SW 1271 (cell line): ENCODE measurements at regions not wholly inside any gene's neighbourhood (a gene's known extent, or its start where the extent isn't known, plus 50 kb on each side); places are given as distances from the start of the nearest gene placed in this dataset.

Experiments
- DNase-seq, 2 experiments: peaks; one replicate each; lab custom pipeline; 2025; lab: John Stamatoyannopoulos, UW

GRCh38 chr16:6131526-6132050 lies 1034.0 kb upstream of the EEF2KMT start:
- DNase-seq, result no peak

- no peak for DNase-seq
These were observed 1028.1 kb upstream of the EEF2KMT start for GRCh38 chr16:6125483-6126259.

- no peak for DNase-seq
These were observed 1026.5 kb upstream of the EEF2KMT start for GRCh38 chr16:6124136-6124535.

GRCh38 chr16:6122401-6122800 lies 1024.8 kb upstream of the EEF2KMT start:
- DNase-seq, result no peak

GRCh38 chr16:6114691-6115090 lies 1017.1 kb upstream of the EEF2KMT start:
- DNase-seq, result no peak

GRCh38 chr16:6113749-6114148 lies 1016.2 kb upstream of the EEF2KMT start:
- no peak for DNase-seq

GRCh38 chr16:6112700-6113099 lies 1015.1 kb upstream of the EEF2KMT start:
- no peak for DNase-seq

GRCh38 chr16:6111390-6111789 lies 1013.8 kb upstream of the EEF2KMT start:
- DNase-seq, result no peak

- DNase-seq, result no peak
These were observed 1012.8 kb upstream of the EEF2KMT start for GRCh38 chr16:6110346-6110745.

- DNase-seq, result no peak
These were observed 1008.5 kb upstream of the EEF2KMT start for GRCh38 chr16:6106061-6106460.

- DNase-seq, result no peak
These were observed 1007.5 kb upstream of the EEF2KMT start for GRCh38 chr16:6105115-6105514.

GRCh38 chr16:6104428-6104827 lies 1006.8 kb upstream of the EEF2KMT start:
- DNase-seq, result no peak

GRCh38 chr16:6103561-6103960 lies 1006.0 kb upstream of the EEF2KMT start:
- no peak for DNase-seq

GRCh38 chr16:6099102-6099501 lies 1001.5 kb upstream of the EEF2KMT start:
- no peak for DNase-seq

- DNase-seq, result no peak
These were observed 999.5 kb upstream of the EEF2KMT start for GRCh38 chr16:6096931-6097670.

- no peak for DNase-seq
These were observed 997.8 kb upstream of the EEF2KMT start for GRCh38 chr16:6095414-6095813.

GRCh38 chr16:6091021-6091420 lies 993.4 kb upstream of the EEF2KMT start:
- no peak for DNase-seq

- no peak for DNase-seq
These were observed 983.9 kb upstream of the EEF2KMT start for GRCh38 chr16:6081320-6081976.

GRCh38 chr16:6076631-6077030 lies 979.0 kb upstream of the EEF2KMT start:
- no peak for DNase-seq

- no peak for DNase-seq
These were observed 970.5 kb upstream of the EEF2KMT start for GRCh38 chr16:6068063-6068462.

- no peak for DNase-seq
These were observed 969.1 kb upstream of the EEF2KMT start for GRCh38 chr16:6066652-6067051.

- no peak for DNase-seq
These were observed 965.9 kb upstream of the EEF2KMT start for GRCh38 chr16:6063526-6063925.

- no peak for DNase-seq
These were observed 962.1 kb upstream of the EEF2KMT start for GRCh38 chr16:6059671-6060070.
